GM18505 (cell line): ENCODE measurements at regions not wholly inside any gene's neighbourhood (a gene's known extent, or its start where the extent isn't known, plus 50 kb on each side); places are given as distances from the start of the nearest gene placed in this dataset.

Experiments used
- ATAC-seq: cut with Tn5 transposase; IDR thresholded peaks from one replicate; pipeline ENCODE4 v1.9.1; 2021; ENCODE audit not compliant: unreplicated experiment
- POLR2A ChIP-seq: IDR thresholded peaks from 4 replicates; pipeline ENCODE4 v1.6.1; 2011; ENCODE audit warnings: borderline replicate concordance; ENCODE audit not compliant: insufficient read depth, insufficient read length; ENCODE audit errors: extremely low read depth

GRCh38 chr4:4670869-4671268, 129.0 kb upstream of the STX18 start:
- no peak for ATAC-seq
- no peak for TF ChIP-seq POLR2A

DNA sequence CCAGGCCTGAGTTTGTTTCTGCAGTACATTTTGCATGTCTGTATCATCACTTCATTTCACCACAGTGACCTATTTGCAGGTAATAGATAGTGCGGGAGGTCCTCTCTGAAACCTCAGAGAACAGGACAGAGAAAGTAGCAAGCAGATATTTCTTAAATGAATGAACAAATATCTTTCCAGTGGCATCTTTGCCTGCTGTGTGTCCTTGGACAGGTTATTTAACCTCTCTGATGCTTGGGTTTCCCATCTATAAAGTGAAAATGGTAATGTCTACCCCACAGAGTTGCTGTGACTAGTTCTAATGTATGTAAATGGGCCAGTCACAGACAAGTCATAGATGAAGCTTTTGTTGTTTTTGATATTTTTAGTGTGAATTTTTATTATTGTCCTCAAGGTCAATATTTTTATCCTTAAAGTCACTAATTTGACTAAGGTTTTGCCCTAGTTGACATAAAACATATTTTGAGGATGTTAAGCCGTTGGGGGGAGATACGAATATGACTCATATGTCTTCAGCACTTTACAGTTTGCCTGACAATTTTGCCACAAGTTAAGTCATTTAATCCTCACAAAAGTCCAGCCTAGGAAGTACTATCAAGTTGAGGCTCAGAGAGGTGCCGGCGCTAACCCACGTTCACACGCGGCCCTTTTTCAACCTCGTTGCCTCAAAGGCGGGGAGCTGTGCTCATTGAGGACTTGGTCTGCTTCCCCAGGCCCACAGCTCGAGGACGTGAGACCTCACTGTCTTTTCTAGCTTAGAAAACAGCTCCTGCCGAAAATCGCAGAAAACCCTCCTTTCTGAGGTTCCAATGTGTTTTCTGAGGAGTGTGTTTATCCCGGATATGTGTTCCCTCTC, 126.7 kb upstream of the STX18 start:
- TF ChIP-seq POLR2A = no peak
- no peak for ATAC-seq

DNA sequence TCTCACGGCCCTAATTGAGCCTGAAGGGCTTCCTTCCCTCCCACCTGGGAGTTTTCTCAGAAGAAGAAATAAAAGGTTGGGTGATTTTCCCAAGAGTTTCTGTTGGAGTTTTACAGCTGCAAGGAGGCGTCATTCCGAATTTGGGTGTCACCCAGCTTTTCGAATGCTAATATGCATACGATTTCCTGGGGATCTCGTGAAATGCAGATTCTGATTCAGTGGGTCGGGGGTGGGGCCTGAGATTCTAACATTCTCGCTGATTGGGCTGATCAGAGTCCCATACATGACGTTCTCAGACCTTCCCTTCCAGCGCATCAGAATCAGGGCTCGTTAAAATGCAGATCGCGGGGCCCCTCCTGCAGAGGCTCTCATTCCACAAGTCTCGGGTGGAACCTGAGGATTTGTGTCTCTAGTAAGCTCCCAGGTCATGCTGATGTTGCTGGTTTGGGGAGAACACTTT, 125.8 kb upstream of the STX18 start:
- TF ChIP-seq POLR2A = no peak
- no peak for ATAC-seq

DNA sequence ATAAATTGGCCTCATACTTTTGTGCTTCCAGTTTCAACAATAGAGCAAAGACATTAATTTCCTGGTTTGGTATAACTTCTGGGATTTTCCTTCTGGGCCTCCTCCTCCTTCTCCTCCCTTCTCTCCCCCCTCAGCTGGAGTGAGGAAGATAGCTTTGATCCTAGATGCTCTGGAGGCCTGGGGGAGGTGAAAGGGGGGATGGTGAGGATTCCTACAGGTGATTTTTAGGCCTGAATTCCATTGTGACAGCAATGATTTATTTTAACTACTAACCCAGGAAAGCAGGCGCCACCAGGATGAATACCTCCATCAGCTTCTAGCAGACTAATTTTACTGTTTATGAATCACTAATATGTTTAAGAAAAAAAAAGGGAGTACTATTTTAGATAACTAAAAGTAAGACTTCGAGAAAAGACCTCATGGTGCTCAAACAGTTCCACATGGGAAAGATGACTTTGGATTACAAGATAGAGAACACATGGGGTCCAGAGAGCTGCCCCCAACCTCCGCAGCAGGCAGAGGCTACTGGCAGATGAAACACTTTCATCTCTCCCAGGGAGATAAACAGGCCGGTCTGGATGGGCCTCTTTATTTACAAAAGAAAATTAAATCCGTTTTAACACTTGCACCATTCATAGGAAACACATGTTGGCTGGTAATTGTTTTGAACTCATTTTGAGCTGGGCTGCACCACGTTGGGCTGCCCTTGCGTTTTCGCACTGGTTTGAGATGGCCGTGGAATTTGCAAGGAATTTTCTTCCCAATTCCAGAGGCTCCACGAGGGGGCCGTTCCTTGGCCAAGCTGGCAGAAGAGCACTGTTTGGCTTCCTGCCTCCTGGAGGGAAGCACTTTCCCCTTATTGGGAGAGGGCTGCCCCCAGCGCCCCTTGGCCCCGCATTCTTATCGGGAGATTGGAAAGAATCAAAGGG, 125.1 kb upstream of the STX18 start:
- no peak for ATAC-seq
- no peak for TF ChIP-seq POLR2A

- no peak for TF ChIP-seq POLR2A
- ATAC-seq = no peak
Measured at GRCh38 chr4:4666187-4666586, 124.3 kb upstream of the STX18 start.

DNA sequence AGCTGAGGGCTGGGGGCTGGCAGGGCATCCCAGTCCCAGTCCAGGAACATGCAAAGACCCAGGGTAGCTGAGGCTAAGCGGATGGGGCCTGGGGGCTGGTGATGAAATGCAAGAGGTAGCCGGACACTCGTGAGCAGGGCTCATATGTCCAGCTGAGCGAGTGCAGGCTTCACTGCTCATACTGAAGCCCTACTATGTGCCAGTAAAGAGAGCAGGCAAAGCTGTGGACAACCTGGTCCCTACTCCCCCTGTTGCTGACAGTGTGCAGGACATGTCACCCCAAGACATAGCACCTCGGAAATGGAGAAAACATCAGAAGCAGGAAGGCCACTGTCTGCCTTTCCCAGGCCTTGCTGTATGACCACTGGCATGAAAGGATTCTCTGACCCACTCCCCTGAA, 122.4 kb upstream of the STX18 start:
- no peak for TF ChIP-seq POLR2A
- no peak for ATAC-seq

GRCh38 chr4:4663028-4663427, 121.2 kb upstream of the STX18 start:
- no peak for TF ChIP-seq POLR2A
- no peak for ATAC-seq

GRCh38 chr4:4662230-4662629, 120.4 kb upstream of the STX18 start:
- ATAC-seq = no peak

DNA sequence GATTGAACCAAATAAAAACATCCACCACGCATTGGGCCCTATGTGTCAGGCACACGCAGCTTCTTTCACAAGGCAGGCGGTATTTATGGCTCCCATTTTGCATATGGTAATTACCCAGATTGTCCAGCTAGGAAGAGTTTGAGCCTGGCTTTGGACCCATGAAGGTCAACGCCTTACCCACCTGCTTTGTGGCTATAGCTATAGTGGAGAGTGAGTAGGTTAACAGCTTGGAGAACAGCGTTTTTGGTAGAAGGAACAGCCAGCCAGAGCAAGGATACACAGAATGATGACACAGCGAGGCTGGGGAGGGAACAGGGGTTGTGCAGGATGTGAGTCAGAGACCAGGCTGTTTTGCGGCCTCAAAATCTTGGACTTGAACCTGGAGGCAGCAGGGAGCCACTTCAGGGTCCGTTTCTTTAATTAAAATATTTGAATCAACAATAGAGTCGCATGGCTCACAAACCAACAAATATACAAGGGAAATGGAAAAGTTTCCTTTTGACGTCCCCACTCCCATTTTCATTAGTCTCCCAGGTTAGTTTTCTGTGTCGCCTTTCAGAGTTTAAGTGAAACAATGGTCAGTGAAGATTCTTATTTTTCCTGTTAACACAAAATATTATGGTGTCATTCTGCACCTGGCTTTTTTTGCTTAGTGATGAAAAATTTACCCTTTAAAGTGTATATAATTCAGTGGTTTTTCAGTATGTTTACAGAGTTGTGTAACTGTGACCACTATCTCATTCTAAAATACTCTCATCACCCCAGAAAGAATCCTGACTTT, 118.2 kb upstream of the STX18 start:
- no peak for ATAC-seq
- no peak for TF ChIP-seq POLR2A

More at GRCh38 chr4:4662230-4662629, 120.4 kb upstream of the STX18 start:
- no peak for TF ChIP-seq POLR2A

GRCh38 chr4:4658052-4658451, 116.2 kb upstream of the STX18 start:
- TF ChIP-seq POLR2A = no peak
- no peak for ATAC-seq

GRCh38 chr4:4656977-4657376, 115.1 kb upstream of the STX18 start:
- no peak for ATAC-seq
- TF ChIP-seq POLR2A = no peak

DNA sequence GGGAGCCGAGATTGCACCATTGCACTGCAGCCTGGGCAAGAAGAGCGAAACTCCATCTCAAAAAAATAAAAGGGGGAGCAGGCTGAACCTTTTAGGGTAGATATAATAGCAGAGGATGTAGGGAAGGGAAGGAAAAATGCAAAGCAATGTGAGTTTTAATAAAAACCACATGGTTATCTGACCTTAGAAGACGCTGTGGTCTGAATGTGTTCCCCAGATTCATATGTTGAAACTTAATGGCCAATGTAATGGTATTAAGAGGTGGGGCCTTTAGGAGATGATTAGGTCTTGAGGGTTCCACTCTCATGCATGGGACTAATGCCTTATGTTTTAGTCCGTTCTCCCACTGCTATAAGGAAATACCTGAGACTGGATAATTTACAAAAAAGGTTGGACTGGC, 114.1 kb upstream of the STX18 start:
- TF ChIP-seq POLR2A = no peak
- ATAC-seq = no peak

DNA sequence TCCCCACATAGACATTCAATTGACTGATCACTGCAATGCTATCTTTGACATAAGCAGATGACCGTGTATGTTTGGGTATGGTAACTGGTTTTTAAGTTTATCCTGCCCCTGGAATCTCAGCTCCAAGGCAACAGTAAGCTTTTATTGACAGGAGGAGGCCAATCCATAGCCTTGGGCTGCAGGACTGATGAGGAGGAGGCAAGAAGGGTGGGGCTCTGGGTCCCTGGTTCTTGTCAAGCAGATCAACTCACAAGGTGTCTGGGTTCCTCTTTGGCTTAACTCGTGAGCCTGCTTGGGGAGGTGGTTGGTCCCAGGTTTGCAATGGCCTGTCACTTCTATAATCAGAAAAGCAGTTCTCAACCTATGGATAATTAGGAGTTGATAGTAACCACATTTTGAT, 113.2 kb upstream of the STX18 start:
- no peak for ATAC-seq
- no peak for TF ChIP-seq POLR2A

DNA sequence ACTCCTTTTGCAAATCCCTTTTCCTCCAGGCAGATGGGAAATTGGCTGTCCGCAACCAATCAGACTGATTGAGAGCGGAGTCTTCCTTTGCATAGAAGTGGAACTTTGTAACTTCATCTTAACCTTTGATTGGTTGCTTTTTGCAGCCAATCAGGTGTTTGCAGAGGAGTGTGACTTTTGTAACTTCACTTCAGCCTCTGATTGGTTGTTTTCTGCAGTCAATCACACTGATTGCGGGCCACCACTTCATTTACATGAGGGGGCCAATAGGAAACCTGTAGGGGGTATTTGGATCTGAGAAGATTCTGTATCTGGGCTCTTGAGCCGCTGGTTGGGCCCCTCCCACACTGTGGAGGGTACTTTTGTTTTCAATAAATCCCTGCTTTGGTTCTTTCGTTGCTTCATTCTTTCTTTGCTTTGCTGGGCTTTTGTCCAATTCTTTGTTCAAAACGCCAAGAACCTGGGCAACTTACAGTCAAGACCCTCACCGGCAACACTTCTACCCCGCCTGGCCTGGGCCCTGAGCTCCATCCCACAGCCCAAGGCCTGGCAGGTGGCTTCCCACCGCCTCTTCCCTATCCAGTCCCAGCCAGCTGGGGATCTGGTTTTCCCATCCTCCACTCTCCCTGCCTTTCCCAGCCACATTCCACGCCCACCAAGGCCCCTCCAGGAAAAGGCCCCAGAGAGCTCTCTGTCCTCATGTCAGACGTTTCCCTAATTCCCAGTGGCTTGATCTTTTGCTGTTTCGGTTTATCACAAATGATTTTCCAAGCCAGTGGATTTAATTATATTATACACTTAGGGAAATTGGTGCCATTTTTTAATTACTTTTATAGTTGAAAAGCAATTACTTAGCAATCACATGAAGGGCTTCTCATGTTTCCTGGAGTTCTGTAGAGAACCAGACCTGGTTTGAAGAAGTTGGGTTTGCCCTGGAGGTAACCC, 110.2 kb upstream of the STX18 start:
- no peak for ATAC-seq
- TF ChIP-seq POLR2A = no peak
